ENCODE measurements at regions not wholly inside any gene's neighbourhood (a gene's known extent, or its start where the extent isn't known, plus 50 kb on each side); places are given as distances from the start of the nearest gene placed in this dataset.

DNA sequence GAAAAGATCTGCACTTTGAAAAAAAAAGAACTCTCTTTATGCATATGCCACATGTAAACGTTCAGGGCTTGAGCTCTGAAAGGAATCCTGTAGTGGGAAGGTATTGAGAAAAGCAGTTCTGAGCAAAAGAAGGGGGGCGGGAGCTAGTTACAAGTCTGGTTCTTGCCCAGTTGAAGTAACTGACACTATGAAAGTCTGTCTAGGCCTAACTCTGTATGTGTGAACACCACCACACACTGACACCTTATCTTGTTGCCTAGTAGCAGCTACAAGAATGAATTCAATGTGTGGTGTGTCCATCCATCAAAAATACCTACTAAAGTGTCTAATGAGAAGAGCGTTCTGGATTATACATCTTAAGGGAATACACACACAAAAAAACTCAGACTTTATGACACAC is 820.6 kb downstream of the DIAPH3 start:
- TF ChIP-seq EZH2phosphoT487 (IDR thresholded peaks at IDR 0.05; ENCODE audit: borderline replicate concordance, low read length): no peak
- TF ChIP-seq, protein P1, sequence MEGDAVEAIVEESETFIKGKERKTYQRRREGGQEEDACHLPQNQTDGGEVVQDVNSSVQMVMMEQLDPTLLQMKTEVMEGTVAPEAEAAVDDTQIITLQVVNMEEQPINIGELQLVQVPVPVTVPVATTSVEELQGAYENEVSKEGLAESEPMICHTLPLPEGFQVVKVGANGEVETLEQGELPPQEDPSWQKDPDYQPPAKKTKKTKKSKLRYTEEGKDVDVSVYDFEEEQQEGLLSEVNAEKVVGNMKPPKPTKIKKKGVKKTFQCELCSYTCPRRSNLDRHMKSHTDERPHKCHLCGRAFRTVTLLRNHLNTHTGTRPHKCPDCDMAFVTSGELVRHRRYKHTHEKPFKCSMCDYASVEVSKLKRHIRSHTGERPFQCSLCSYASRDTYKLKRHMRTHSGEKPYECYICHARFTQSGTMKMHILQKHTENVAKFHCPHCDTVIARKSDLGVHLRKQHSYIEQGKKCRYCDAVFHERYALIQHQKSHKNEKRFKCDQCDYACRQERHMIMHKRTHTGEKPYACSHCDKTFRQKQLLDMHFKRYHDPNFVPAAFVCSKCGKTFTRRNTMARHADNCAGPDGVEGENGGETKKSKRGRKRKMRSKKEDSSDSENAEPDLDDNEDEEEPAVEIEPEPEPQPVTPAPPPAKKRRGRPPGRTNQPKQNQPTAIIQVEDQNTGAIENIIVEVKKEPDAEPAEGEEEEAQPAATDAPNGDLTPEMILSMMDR (IDR thresholded peaks at IDR 0.05; ENCODE audit: low read depth, low read length, poor library complexity, severe bottlenecking): no peak

Data from DOHH2 (cell line).